GM23248 (cell line): ENCODE measurements at regions not wholly inside any gene's neighbourhood (a gene's known extent, or its start where the extent isn't known, plus 50 kb on each side); places are given as distances from the start of the nearest gene placed in this dataset.
"Not testable (repeated sequence)": the region's sequence is repeated elsewhere in the genome, so short reads cannot be mapped to it uniquely, and the experiment has no call there.

Source experiments
- DNase-seq: peaks from one replicate; pipeline ENCODE4 v3.0.0-alpha.2; 2015
- H2AFZ ChIP-seq: fragments of 200-600 bp; sonication (generic); 2 replicates; pipeline ENCODE4 v1.6.1; 2016; ENCODE audit warnings: antibody characterized with exemption
- H3F3A ChIP-seq: fragments of 200-600 bp; sonication (generic); 2 replicates; pipeline ENCODE4 v1.6.1; 2016; ENCODE audit warnings: mild to moderate bottlenecking, antibody characterized with exemption, mixed run types; ENCODE audit not compliant: insufficient read depth
- H3K27ac ChIP-seq: fragments of 200-600 bp; sonication (generic); 2 replicates; pipeline ENCODE4 v1.5.1; 2016; ENCODE audit warnings: mild to moderate bottlenecking
- H3K27me3 ChIP-seq: fragments of 200-600 bp; sonication (generic); replicated peaks from 2 replicates; pipeline ENCODE4 v1.6.1; 2016; ENCODE audit warnings: mild to moderate bottlenecking; ENCODE audit not compliant: insufficient read depth
- H3K36me3 ChIP-seq: fragments of 200-600 bp; sonication (generic); 2 replicates; pipeline ENCODE4 v1.6.1; 2016; ENCODE audit warnings: low read depth, mild to moderate bottlenecking
- H3K4me1 ChIP-seq: fragments of 200-600 bp; sonication (generic); 2 replicates; pipeline ENCODE4 v1.6.1; 2016; ENCODE audit warnings: mild to moderate bottlenecking; ENCODE audit not compliant: insufficient read depth
- H3K4me2 ChIP-seq: fragments of 200-600 bp; sonication (generic); one replicate; pipeline ENCODE4 v1.6.1; 2016; ENCODE audit warnings: mild to moderate bottlenecking; ENCODE audit not compliant: unreplicated experiment
- H3K4me3 ChIP-seq: fragments of 200-600 bp; sonication (generic); 2 replicates; pipeline ENCODE4 v1.5.1; 2016; ENCODE audit warnings: mild to moderate bottlenecking
- H3K79me2 ChIP-seq: fragments of 200-600 bp; sonication (generic); 2 replicates; pipeline ENCODE4 v1.6.1; 2016; ENCODE audit warnings: mild to moderate bottlenecking; ENCODE audit not compliant: insufficient read depth
- H3K9ac ChIP-seq: fragments of 200-600 bp; sonication (generic); 2 replicates; pipeline ENCODE4 v1.6.1; 2016; ENCODE audit warnings: mild to moderate bottlenecking
- H3K9me2 ChIP-seq: fragments of 200-600 bp; sonication (generic); 2 replicates; pipeline ENCODE4 v1.6.1; 2016; ENCODE audit warnings: mixed run types, mild to moderate bottlenecking, moderate library complexity; ENCODE audit not compliant: insufficient read depth
- H3K9me3 ChIP-seq: fragments of 200-600 bp; sonication (generic); one replicate; pipeline ENCODE4 v1.6.1; 2017; ENCODE audit warnings: low read depth
- H4K20me1 ChIP-seq: fragments of 200-600 bp; sonication (generic); 2 replicates; pipeline ENCODE4 v1.6.0; 2016; ENCODE audit not compliant: insufficient read depth
- EZH2 ChIP-seq: fragments of 200-600 bp; sonication (generic); IDR thresholded peaks from 2 replicates; pipeline ENCODE4 v1.6.1; 2018; ENCODE audit warnings: antibody characterized with exemption, mild to moderate bottlenecking; ENCODE audit not compliant: insufficient read depth, poor library complexity, severe bottlenecking
- EZH2phosphoT487 ChIP-seq: fragments of 200-600 bp; sonication (generic); IDR thresholded peaks from 2 replicates; pipeline ENCODE4 v1.6.1; 2018; ENCODE audit warnings: antibody characterized with exemption, moderate library complexity, mild to moderate bottlenecking, low read depth; ENCODE audit not compliant: insufficient read depth
- WGBS, 2 experiments: methylation state at CpG; one replicate each; pipeline ENCODE4 v1.1.6; 2015 to 2017; ENCODE audit warnings: low lambda C conversion rate in 2 of 2, low coverage in 1 of 2; ENCODE audit errors: missing lambda C conversion rate in 2 of 2; 5-methylcytosine and 5-hydroxymethylcytosine counted together
- in situ Hi-C: fragments of 300-500 bp; cut with MboI; formaldehyde crosslinking; loops from 2 replicates; pipeline ENCODE4 v1.15.0; 2020

DNA sequence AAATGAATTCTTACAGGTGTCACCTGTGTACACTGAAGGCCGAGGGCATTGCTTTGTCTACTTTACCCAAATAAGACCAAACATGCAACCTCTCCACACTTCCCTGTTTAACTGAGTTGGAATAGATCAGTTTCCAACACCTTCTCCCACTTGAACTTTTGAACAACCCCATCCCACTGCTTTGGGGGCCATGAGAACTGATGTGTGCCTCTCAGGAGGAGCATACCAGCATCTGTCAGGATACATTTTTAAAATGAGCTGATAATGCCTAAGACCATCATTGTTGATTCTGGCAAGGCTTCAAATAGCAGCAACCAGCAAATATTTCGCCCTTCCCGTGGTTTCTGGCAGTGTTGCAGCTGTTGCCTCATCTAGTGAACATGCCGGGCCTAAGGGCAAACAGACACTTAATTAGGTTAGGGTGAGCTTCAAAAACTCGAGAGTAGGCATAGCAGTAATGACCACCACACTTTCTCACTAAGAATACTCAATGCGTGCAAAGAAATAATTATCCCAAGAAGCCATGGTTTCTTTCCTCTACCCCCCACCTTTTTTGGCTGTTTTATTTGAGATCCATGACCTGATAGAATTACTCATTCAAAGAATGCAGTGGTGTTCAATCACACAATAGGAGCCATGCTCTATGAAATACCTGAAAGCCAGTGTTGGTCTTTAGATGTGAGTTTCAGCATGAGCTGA, 63.7 kb downstream of the MAP10 start:
- no peak overlapping the region for H3K4me3 ChIP-seq
- no peak for TF ChIP-seq EZH2
- 0 out of 2 replicates have a peak, but pooled peaks have one; percentile 43 for TF ChIP-seq EZH2phosphoT487
- peak overlapping the region; percentile 56 for H3K27ac ChIP-seq
- no peaks in the 10 kb centered on the region for H4K20me1 ChIP-seq
- H3K9ac ChIP-seq: no peak overlapping the region
- peak; percentile 93 for DNase-seq
- H3K4me2 ChIP-seq: peak overlapping the region; percentile 40
- H3K4me1 ChIP-seq: peaks cover 16% of the 10 kb centered on the region
- no peaks in the 10 kb centered on the region for H3K27me3 ChIP-seq
- peaks cover 12% of the 10 kb centered on the region for H3F3A ChIP-seq
- 23 to 24% methylated on average over 6 of the region's 6 CpGs for WGBS, 2 experiments
- no peaks in the 10 kb centered on the region for H3K9me2 ChIP-seq
- no peak overlapping the region for H2AFZ ChIP-seq
- no peaks in the 10 kb centered on the region for H3K9me3 ChIP-seq
- H3K36me3 ChIP-seq: no peaks in the 10 kb centered on the region
- in situ Hi-C loops: no loop called here
- no peaks in the 10 kb centered on the region for H3K79me2 ChIP-seq

DNA sequence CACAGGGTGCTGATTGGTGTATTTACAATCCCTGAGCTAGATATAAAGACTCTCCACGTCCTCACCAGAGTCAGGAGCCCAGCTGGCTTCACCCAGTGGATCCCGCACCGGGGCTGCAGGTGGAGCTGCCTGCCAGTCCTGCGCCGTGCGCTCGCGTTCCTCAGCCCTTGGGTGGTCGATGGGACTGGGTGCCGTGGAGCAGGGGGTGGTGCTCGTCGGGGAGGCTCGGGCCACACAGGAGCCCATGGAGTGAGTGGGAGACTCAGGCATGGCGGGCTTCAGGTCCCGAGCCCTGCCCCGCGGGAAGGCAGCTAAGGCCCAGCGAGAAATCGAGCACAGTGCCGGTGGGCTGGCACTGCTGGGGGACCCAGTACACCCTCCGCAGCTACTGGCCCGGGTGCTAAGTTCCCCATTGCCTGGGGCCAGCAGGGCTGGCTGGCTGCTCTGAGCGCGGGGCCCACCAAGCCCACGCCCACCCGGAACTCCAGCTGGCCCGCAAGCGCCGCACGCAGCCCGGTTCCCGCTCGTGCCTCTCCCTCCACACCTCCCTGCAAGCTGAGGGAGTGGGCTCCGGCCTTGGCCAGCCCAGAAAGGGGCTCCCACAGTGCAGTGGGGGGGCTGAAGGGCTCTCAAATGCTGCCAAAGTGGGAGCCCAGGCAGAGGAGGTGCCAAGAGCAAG, 66.2 kb downstream of the MAP10 start:
- H3K4me3 ChIP-seq, H3K9me3 ChIP-seq, DNase-seq, H3K36me3 ChIP-seq, H3K9ac ChIP-seq, H3K27me3 ChIP-seq, H3K27ac ChIP-seq, H3K79me2 ChIP-seq, H2AFZ ChIP-seq, H4K20me1 ChIP-seq, in situ Hi-C loops, H3K4me2 ChIP-seq, H3K9me2 ChIP-seq: not testable (repeated sequence)
- peaks cover 12% of the 10 kb centered on the region for H3F3A ChIP-seq
- peaks cover 16% of the 10 kb centered on the region for H3K4me1 ChIP-seq
- WGBS, 2 experiments: 92 to 95% methylated on average over 23 to 34 of the region's 34 CpGs

DNA sequence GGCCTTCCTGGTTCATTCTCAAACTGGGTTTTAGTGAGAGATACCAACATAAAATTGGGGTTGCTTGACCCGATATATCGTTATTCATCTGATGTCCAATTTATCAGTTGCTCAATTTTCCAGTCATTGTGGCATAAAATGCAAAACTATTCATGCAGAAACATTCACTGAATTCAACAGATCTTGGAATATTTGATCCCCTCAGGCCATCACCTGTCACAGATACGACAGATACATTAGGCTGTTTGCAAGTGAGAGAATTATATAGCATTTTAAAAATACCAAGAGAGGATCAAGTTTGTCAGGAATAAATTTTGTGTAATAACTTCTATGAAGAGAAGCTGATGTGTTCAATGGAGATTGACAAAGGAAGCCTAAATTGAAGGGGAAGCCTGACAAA, 67.1 kb downstream of the MAP10 start:
- no peak overlapping the region for H2AFZ ChIP-seq
- peaks cover 16% of the 10 kb centered on the region for H3K4me1 ChIP-seq
- H3K4me3 ChIP-seq: no peak overlapping the region
- in situ Hi-C loops: no loop called here
- no peaks in the 10 kb centered on the region for H3K36me3 ChIP-seq
- H3K4me2 ChIP-seq: no peak overlapping the region
- H3K9me2 ChIP-seq: no peaks in the 10 kb centered on the region
- H4K20me1 ChIP-seq: no peaks in the 10 kb centered on the region
- no peaks in the 10 kb centered on the region for H3K27me3 ChIP-seq
- 92 to 93% methylated on average over 3 of the region's 3 CpGs for WGBS, 2 experiments
- H3K9ac ChIP-seq: no peak overlapping the region
- TF ChIP-seq EZH2: no peak
- TF ChIP-seq EZH2phosphoT487: no peak
- H3F3A ChIP-seq: peaks cover 12% of the 10 kb centered on the region
- H3K9me3 ChIP-seq: no peaks in the 10 kb centered on the region
- no peak for DNase-seq
- no peaks in the 10 kb centered on the region for H3K79me2 ChIP-seq
- H3K27ac ChIP-seq: no peak overlapping the region

DNA sequence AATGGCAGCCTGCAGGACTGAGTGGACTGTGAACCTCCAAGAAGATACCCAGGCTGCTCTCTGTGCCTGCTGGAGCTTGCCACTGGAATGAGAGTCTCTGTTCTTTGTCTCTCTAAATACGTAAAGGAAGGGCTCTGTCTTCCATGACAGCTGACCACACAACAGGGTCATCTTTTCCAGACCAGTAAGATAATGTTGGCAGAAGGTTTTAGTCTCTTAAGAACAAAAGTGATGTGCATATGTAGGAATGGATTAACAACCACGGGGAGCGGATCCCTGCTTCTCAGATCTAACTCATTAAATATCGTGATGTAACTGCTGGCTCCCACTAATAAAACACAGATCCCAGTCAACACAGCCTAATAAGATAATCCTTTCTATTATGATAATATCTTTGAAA, 67.5 kb downstream of the MAP10 start:
- no peak for DNase-seq
- no peaks in the 10 kb centered on the region for H4K20me1 ChIP-seq
- no peaks in the 10 kb centered on the region for H3K9me2 ChIP-seq
- no peak overlapping the region for H3K9ac ChIP-seq
- H3K27me3 ChIP-seq: no peaks in the 10 kb centered on the region; the same call in 1 of the 2 replicates
- no peak for TF ChIP-seq EZH2
- no peak for TF ChIP-seq EZH2phosphoT487
- in situ Hi-C loops: no loop called here
- H3K79me2 ChIP-seq: no peaks in the 10 kb centered on the region
- H3K27ac ChIP-seq: no peak overlapping the region
- 74 to 75% methylated on average over 4 of the region's 4 CpGs for WGBS, 2 experiments
- H3K9me3 ChIP-seq: no peaks in the 10 kb centered on the region
- H3K4me1 ChIP-seq: peaks cover 16% of the 10 kb centered on the region
- peaks cover 12% of the 10 kb centered on the region for H3F3A ChIP-seq
- H3K4me2 ChIP-seq: no peak overlapping the region
- H3K36me3 ChIP-seq: no peaks in the 10 kb centered on the region
- H2AFZ ChIP-seq: no peak overlapping the region
- no peak overlapping the region for H3K4me3 ChIP-seq
